MM.1S (cell line): ENCODE measurements at regions not wholly inside any gene's neighbourhood (a gene's known extent, or its start where the extent isn't known, plus 50 kb on each side); places are given as distances from the start of the nearest gene placed in this dataset.

Experiments
- CTCF ChIP-seq: fragments of 300-600 bp; sonication (generic); IDR thresholded peaks from 2 replicates; pipeline ENCODE4 v1.5.1; 2016; ENCODE audit warnings: antibody characterized with exemption, low read length, mixed read lengths
- EZH2phosphoT487 ChIP-seq: fragments of 300-600 bp; sonication (generic); IDR thresholded peaks from 2 replicates; pipeline ENCODE4 v1.6.1; 2018; ENCODE audit warnings: antibody characterized with exemption, low read length

- no peak for TF ChIP-seq CTCF
- no peak for TF ChIP-seq EZH2phosphoT487
These were observed 824.8 kb downstream of the ADGRL2 start for GRCh38 chr1:82625537-82625936.
